Chondrocyte (in vitro differentiated cells): ENCODE measurements at regions not wholly inside any gene's neighbourhood (a gene's known extent, or its start where the extent isn't known, plus 50 kb on each side); places are given as distances from the start of the nearest gene placed in this dataset.

ENCODE experiments used
- DNase-seq: peaks from one replicate; pipeline ENCODE4 v3.0.0; 2021; ENCODE audit warnings: mixed read lengths, low spot score
- H3K27ac Mint-ChIP-seq: one replicate; pipeline ENCODE4 v1.8.0; 2021; ENCODE audit warnings: mild to moderate bottlenecking, moderate library complexity, mixed read lengths; ENCODE audit not compliant: unreplicated experiment
- H3K27me3 Mint-ChIP-seq: 2 replicates; pipeline ENCODE4 v1.8.0; 2021; ENCODE audit warnings: low read depth, mixed read lengths
- H3K36me3 Mint-ChIP-seq: 2 replicates; pipeline ENCODE4 v1.8.0; 2021; ENCODE audit warnings: low read depth, mixed read lengths
- H3K4me1 Mint-ChIP-seq: 2 replicates; pipeline ENCODE4 v1.8.0; 2021; ENCODE audit warnings: low read depth, mild to moderate bottlenecking, mixed read lengths
- H3K4me3 Mint-ChIP-seq: one replicate; pipeline ENCODE4 v1.8.0; 2021; ENCODE audit warnings: mild to moderate bottlenecking, moderate library complexity, mixed read lengths; ENCODE audit not compliant: unreplicated experiment
- H3K9me3 Mint-ChIP-seq: 2 replicates; pipeline ENCODE4 v1.8.0; 2021; ENCODE audit warnings: low read depth, mixed read lengths
- TF ChIP-seq, protein P1 (sequence below): fragments of 200-600 bp; sonication (generic); IDR thresholded peaks from 2 replicates; pipeline ENCODE4 v1.5.0; 2021; ENCODE audit warnings: antibody characterized with exemption, mild to moderate bottlenecking, moderate library complexity

DNA sequence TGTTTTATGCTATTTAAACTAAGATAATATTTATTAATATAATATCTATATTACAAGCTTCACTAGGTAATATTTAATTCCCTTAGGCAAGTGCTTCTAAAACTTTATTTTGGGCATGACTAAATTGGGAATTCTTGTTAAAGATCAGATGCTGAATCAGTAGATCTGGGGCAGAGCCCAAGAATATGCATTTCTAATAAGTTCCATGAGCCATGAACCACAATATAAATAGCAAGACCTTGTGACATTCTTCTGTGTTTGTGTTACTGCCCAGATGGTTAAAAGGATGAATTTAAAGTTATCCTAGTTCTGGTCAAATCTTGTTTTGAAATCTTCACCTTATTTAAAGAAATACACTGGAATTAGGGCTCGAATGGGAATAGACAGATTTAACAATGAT lies 258.4 kb upstream of the CACNA2D1 start:
- Mint-ChIP-seq H3K36me3 (no peaks in the 10 kb centered on the region), H3K4me3 (no peak overlapping the region), H3K9me3 (peaks cover 3% of the 10 kb centered on the region), H3K27ac (no peak overlapping the region), H3K4me1 (peaks cover 7% of the 10 kb centered on the region), H3K27me3 (no peaks in the 10 kb centered on the region)
- TF ChIP-seq, protein P1, sequence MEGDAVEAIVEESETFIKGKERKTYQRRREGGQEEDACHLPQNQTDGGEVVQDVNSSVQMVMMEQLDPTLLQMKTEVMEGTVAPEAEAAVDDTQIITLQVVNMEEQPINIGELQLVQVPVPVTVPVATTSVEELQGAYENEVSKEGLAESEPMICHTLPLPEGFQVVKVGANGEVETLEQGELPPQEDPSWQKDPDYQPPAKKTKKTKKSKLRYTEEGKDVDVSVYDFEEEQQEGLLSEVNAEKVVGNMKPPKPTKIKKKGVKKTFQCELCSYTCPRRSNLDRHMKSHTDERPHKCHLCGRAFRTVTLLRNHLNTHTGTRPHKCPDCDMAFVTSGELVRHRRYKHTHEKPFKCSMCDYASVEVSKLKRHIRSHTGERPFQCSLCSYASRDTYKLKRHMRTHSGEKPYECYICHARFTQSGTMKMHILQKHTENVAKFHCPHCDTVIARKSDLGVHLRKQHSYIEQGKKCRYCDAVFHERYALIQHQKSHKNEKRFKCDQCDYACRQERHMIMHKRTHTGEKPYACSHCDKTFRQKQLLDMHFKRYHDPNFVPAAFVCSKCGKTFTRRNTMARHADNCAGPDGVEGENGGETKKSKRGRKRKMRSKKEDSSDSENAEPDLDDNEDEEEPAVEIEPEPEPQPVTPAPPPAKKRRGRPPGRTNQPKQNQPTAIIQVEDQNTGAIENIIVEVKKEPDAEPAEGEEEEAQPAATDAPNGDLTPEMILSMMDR, result no peak
- no peak for DNase-seq

DNA sequence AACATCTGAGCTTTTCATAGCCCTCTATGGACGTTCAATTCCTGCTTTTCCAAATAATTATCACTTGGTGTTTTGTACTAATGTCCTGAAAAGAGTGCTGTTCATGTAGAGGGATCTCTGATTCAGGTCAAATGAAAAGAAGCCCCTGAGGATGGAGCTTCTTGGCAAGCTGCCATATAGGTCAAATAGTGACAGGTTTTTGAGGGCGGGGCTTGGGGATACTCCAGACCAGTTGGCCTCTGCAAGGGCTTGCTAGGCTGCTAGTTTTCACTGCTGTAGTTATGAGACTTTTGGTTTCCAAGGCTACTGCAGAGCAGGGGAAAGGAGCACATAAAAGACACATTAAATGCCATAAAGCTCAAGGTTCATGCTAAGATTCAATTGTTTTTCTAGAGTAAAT lies 257.2 kb upstream of the CACNA2D1 start:
- DNase-seq, result no peak
- peaks cover 7% of the 10 kb centered on the region for H3K4me1 Mint-ChIP-seq
- H3K27me3 Mint-ChIP-seq, result no peaks in the 10 kb centered on the region
- H3K36me3 Mint-ChIP-seq, result no peaks in the 10 kb centered on the region
- H3K27ac Mint-ChIP-seq, result no peak overlapping the region
- H3K4me3 Mint-ChIP-seq, result no peak overlapping the region
- TF ChIP-seq, protein P1, result no peak
- H3K9me3 Mint-ChIP-seq, result peaks cover 3% of the 10 kb centered on the region

DNA sequence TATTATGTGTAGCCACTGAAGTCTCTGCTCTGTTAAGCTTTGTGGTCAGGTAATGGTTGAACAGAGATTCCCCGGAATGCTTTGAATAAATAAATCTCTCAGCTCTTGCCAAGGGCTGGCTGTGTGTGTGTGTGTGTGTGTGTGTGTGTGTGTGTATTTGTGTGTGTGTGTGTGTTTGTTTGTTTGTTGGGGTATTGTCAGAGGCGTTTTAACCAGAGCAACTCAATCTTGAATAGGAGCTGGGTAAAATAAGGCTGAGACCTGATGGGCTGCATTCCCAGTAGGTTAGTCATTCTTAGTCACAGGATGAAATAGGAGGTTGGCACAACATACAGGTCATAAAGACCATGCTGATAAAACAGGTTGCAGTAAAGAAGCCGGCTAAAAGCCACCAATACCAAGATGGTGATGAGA lies 256.2 kb upstream of the CACNA2D1 start:
- Mint-ChIP-seq H3K27me3 (no peaks in the 10 kb centered on the region), H3K9me3 (peaks cover 3% of the 10 kb centered on the region), H3K4me1 (peaks cover 7% of the 10 kb centered on the region), H3K4me3 (no peak overlapping the region), H3K27ac (no peak overlapping the region), H3K36me3 (no peaks in the 10 kb centered on the region)
- no peak for DNase-seq
- TF ChIP-seq, protein P1, result no peak

DNA sequence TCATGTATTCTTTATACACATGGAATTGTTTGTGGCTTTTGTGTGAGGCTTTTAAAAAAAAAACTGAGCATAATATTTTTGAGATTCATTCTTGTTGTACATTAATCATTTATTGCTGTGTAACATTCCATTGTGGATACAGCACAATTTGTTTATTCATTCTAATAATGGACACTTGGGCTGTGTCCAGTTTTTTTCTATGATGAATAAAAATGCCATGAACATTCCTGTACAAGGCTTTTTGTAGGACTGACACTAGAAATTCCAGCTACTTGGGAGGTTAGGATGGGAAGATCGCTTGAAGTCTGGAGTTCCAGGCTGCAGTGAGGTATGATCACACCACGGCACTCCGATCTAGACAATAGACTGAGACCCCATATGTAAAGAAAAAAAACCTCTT lies 254.3 kb upstream of the CACNA2D1 start:
- Mint-ChIP-seq H3K27me3 (no peaks in the 10 kb centered on the region), H3K36me3 (no peaks in the 10 kb centered on the region), H3K4me1 (peaks cover 7% of the 10 kb centered on the region), H3K4me3 (no peak overlapping the region), H3K9me3 (peaks cover 3% of the 10 kb centered on the region), H3K27ac (no peak overlapping the region)
- DNase-seq, result no peak
- TF ChIP-seq, protein P1, result no peak

DNA sequence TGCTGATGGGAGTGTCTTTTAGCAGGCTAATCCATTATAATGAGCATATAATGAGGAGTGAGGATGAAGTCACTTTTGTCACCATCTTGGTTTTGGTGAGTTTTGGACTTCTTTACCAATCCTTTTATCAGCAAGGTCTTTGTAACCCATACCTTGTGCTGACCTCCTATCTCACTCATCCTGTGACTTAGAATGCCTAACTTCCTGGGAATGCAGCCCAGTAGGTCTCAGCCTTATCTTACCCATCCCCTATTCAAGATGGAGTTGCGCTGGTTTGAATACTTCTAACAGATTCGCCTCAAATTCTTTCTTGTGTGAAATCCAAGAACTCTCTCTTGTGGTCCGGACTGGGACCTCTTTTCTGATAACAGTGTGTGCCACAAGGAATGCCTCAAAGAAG lies 253.1 kb upstream of the CACNA2D1 start:
- peaks cover 3% of the 10 kb centered on the region for H3K9me3 Mint-ChIP-seq
- no peak overlapping the region for H3K27ac Mint-ChIP-seq
- DNase-seq, result no peak
- H3K27me3 Mint-ChIP-seq, result no peaks in the 10 kb centered on the region
- peaks cover 3% of the 10 kb centered on the region for H3K4me1 Mint-ChIP-seq
- H3K36me3 Mint-ChIP-seq, result no peaks in the 10 kb centered on the region
- H3K4me3 Mint-ChIP-seq, result no peak overlapping the region
- TF ChIP-seq, protein P1, result no peak
